Muscle of leg (tissue), 3 donors: ENCODE measurements at regions not wholly inside any gene's neighbourhood (a gene's known extent, or its start where the extent isn't known, plus 50 kb on each side); places are given as distances from the start of the nearest gene placed in this dataset.
"Not testable (repeated sequence)": the region's sequence is repeated elsewhere in the genome, so short reads cannot be mapped to it uniquely, and the experiment has no call there.

Experiments
- DNase-seq: peaks from one replicate; pipeline ENCODE4 v3.0.0; 2013
- H3K27ac ChIP-seq: one replicate; pipeline ENCODE4 v1.5.1; 2013; ENCODE audit warnings: mild to moderate bottlenecking, low read length, control low read depth
- H3K27me3 ChIP-seq: one replicate; pipeline ENCODE4 v1.6.1; 2013; ENCODE audit warnings: low read length; ENCODE audit not compliant: control insufficient read depth, insufficient read depth
- H3K36me3 ChIP-seq: one replicate; pipeline ENCODE4 v1.6.1; 2013; ENCODE audit warnings: low read length; ENCODE audit not compliant: control insufficient read depth, insufficient read depth
- H3K4me1 ChIP-seq: one replicate; pipeline ENCODE4 v1.6.1; 2013; ENCODE audit warnings: low read length; ENCODE audit not compliant: control insufficient read depth, insufficient read depth
- H3K4me3 ChIP-seq: one replicate; pipeline ENCODE4 v1.5.1; 2013; ENCODE audit warnings: low read length, control low read depth
- H3K9me3 ChIP-seq: replicated peaks from 2 replicates; pipeline ENCODE4 v1.6.1; 2013; ENCODE audit warnings: low read depth, low read length; ENCODE audit not compliant: control insufficient read depth
- WGBS: methylation state at CpG from one replicate; pipeline ENCODE4 v1.1.5; 2013; ENCODE audit warnings: missing lambda C conversion rate; ENCODE audit not compliant: insufficient coverage; 5-methylcytosine and 5-hydroxymethylcytosine counted together

GRCh38 chr1:144538736-144539135 lies 54.0 kb upstream of the PPIAL4F start:
- not testable (repeated sequence) for H3K27me3 ChIP-seq, H3K36me3 ChIP-seq, H3K4me1 ChIP-seq, H3K9me3 ChIP-seq, H3K27ac ChIP-seq, H3K4me3 ChIP-seq, DNase-seq
- 90% methylated on average over 3 of the region's 6 CpGs for WGBS

GRCh38 chr1:144539191-144539960 lies 53.3 kb upstream of the PPIAL4F start:
- not testable (repeated sequence) for H3K4me3 ChIP-seq, H3K9me3 ChIP-seq, H3K27me3 ChIP-seq, H3K36me3 ChIP-seq, H3K4me1 ChIP-seq, H3K27ac ChIP-seq, DNase-seq
- WGBS, result 78% methylated on average over 7 of the region's 37 CpGs
